ENCODE measurements at regions not wholly inside any gene's neighbourhood (a gene's known extent, or its start where the extent isn't known, plus 50 kb on each side); places are given as distances from the start of the nearest gene placed in this dataset.

DNA sequence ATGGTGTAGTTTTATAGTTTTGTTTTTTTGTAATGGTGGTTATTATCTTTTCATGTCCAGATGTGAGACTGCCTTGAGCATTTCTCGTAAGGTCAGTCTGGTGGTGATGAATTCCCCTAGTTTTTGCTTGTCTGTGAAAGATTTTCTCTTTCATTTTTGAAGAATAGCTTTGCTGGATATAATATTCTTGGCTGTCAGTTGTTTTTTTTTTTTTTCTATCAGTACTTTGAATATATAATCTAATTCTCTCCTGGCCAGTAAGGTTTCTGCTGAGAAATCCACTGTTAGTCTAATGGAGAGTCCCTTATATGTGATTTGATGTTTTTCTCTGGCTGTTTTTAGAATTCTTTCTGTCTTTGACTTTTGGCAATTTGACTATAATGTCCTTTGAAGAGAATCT is 106.9 kb downstream of the CARTPT start:
- H3F3A ChIP-seq (ENCODE audit: low read depth) = no peaks in the 10 kb centered on the region
- no peaks in the 10 kb centered on the region for H3K79me2 ChIP-seq (ENCODE audit: insufficient read depth, low read length)
- no peak overlapping the region for H3K4me3 ChIP-seq (ENCODE audit: low read length, poor library complexity, severe bottlenecking)
- H3K9ac ChIP-seq (ENCODE audit: low read depth, low read length, poor library complexity, severe bottlenecking) = no peak overlapping the region
- no peaks in the 10 kb centered on the region for H4K20me1 ChIP-seq (ENCODE audit: insufficient read depth, low read length, poor library complexity, severe bottlenecking)
- H3K9me2 ChIP-seq (replicated peaks; ENCODE audit: low read depth, low read length) = no peaks in the 10 kb centered on the region
- no peak overlapping the region for H3K4me2 ChIP-seq (ENCODE audit: low read depth, low read length, poor library complexity, severe bottlenecking)
- TF ChIP-seq EZH2phosphoT487 (IDR thresholded peaks at IDR 0.05; ENCODE audit: borderline replicate concordance) (no peak), CTCF (conservative IDR thresholded peaks at IDR 0.05; ENCODE audit: low read length) (no peak)
- H3K36me3 ChIP-seq (ENCODE audit: insufficient read depth, low read length) = no peaks in the 10 kb centered on the region
- H3K9me3 ChIP-seq (ENCODE audit: insufficient read depth, low read depth, low read length) = peaks cover 8% of the 10 kb centered on the region; the same call in 1 of the 2 replicates
- H3K4me1 ChIP-seq (ENCODE audit: insufficient read depth, low read length, poor library complexity, severe bottlenecking) = no peaks in the 10 kb centered on the region
- no peak overlapping the region for H2AFZ ChIP-seq (ENCODE audit: low read length)
- H3K27me3 ChIP-seq (ENCODE audit: insufficient read depth, low read length, poor library complexity, severe bottlenecking) = no peaks in the 10 kb centered on the region

- Histone ChIP-seq H3K9ac (ENCODE audit: low read depth, low read length, poor library complexity, severe bottlenecking) (no peak overlapping the region), H4K20me1 (ENCODE audit: insufficient read depth, low read length, poor library complexity, severe bottlenecking) (no peaks in the 10 kb centered on the region), H3F3A (ENCODE audit: low read depth) (no peaks in the 10 kb centered on the region), H3K79me2 (ENCODE audit: insufficient read depth, low read length) (no peaks in the 10 kb centered on the region), H3K4me3 (ENCODE audit: low read length, poor library complexity, severe bottlenecking) (no peak overlapping the region), H2AFZ (ENCODE audit: low read length) (no peak overlapping the region), H3K36me3 (ENCODE audit: insufficient read depth, low read length) (no peaks in the 10 kb centered on the region), H3K9me2 (replicated peaks; ENCODE audit: low read depth, low read length) (no peaks in the 10 kb centered on the region), H3K4me2 (ENCODE audit: low read depth, low read length, poor library complexity, severe bottlenecking) (no peak overlapping the region), H3K27me3 (ENCODE audit: insufficient read depth, low read length, poor library complexity, severe bottlenecking) (no peaks in the 10 kb centered on the region), H3K4me1 (ENCODE audit: insufficient read depth, low read length, poor library complexity, severe bottlenecking) (no peaks in the 10 kb centered on the region), H3K9me3 (ENCODE audit: insufficient read depth, low read depth, low read length) (peaks cover 8% of the 10 kb centered on the region; the same call in 1 of the 2 replicates)
- TF ChIP-seq CTCF (conservative IDR thresholded peaks at IDR 0.05; ENCODE audit: low read length) = no peak
- TF ChIP-seq EZH2phosphoT487 (IDR thresholded peaks at IDR 0.05; ENCODE audit: borderline replicate concordance) = no peak
Measured at GRCh38 chr5:71828291-71829040, 109.4 kb downstream of the CARTPT start.

DNA sequence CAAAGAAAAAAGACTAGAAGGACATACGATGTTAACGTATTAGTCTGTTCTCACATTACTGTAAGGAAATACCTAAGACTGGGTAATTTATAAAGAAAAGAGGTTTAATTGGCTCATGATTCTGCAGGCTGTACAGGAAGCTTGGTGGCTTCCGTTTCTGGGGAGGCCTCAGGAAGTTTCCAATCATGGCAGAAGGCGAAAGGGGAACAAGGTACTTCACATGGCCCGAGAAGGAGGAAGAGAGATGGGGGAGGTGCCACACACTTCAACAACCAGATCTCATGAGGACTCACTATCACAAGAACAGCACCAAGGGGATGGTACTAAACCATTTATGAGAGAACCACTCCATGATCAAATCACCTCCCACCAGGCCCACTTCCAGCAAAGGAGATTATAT is 110.1 kb downstream of the CARTPT start:
- Histone ChIP-seq H2AFZ (ENCODE audit: low read length) (no peak overlapping the region), H3K9ac (ENCODE audit: low read depth, low read length, poor library complexity, severe bottlenecking) (no peak overlapping the region), H3F3A (ENCODE audit: low read depth) (no peaks in the 10 kb centered on the region), H3K4me3 (ENCODE audit: low read length, poor library complexity, severe bottlenecking) (no peak overlapping the region), H3K79me2 (ENCODE audit: insufficient read depth, low read length) (no peaks in the 10 kb centered on the region), H3K4me2 (ENCODE audit: low read depth, low read length, poor library complexity, severe bottlenecking) (no peak overlapping the region), H4K20me1 (ENCODE audit: insufficient read depth, low read length, poor library complexity, severe bottlenecking) (no peaks in the 10 kb centered on the region), H3K9me2 (replicated peaks; ENCODE audit: low read depth, low read length) (no peaks in the 10 kb centered on the region), H3K36me3 (ENCODE audit: insufficient read depth, low read length) (no peaks in the 10 kb centered on the region), H3K9me3 (ENCODE audit: insufficient read depth, low read depth, low read length) (peaks cover 8% of the 10 kb centered on the region; the same call in 1 of the 2 replicates), H3K4me1 (ENCODE audit: insufficient read depth, low read length, poor library complexity, severe bottlenecking) (no peaks in the 10 kb centered on the region), H3K27me3 (ENCODE audit: insufficient read depth, low read length, poor library complexity, severe bottlenecking) (no peaks in the 10 kb centered on the region)
- TF ChIP-seq CTCF (conservative IDR thresholded peaks at IDR 0.05; ENCODE audit: low read length) (no peak), EZH2phosphoT487 (IDR thresholded peaks at IDR 0.05; ENCODE audit: borderline replicate concordance) (no peak)

Measured in Loucy (cell line).